Posterior vena cava (tissue), 2 donors: ENCODE measurements at regions not wholly inside any gene's neighbourhood (a gene's known extent, or its start where the extent isn't known, plus 50 kb on each side); places are given as distances from the start of the nearest gene placed in this dataset.

Source experiments
- DNase-seq: peaks from one replicate; pipeline ENCODE4 v3.0.0-alpha.2; 2020; ENCODE audit warnings: low spot score
- intact Hi-C, 2 donors: fragments of 100-400 bp; cut with DNase I; formaldehyde crosslinking; loops; one replicate each; pipeline versions ENCODE4 v1.14.1 to v1.14.2; 2022 to 2023
- donor health status: DM: yes; HTN: yes; CAD: no.
- donor health status: DM: yes; HTN: yes; CAD: no.

GRCh38 chr10:4353964-4354363, 472.0 kb upstream of the AKR1E2 start:
- DNase-seq = no peak

GRCh38 chr10:4353059-4353655, 472.9 kb upstream of the AKR1E2 start:
- intact Hi-C loops = loop anchor here in 1 of 2 donors (10.0 kb wide), 1 partner anchor 302 kb away; no protein-coding TSS in a partner anchor
- DNase-seq = no peak

More at GRCh38 chr10:4353964-4354363, 472.0 kb upstream of the AKR1E2 start:
- intact Hi-C loops = loop anchor here in 1 of 2 donors (10.0 kb wide), 1 partner anchor 301 kb away; no protein-coding TSS in a partner anchor

GRCh38 chr10:4352414-4352961, 473.5 kb upstream of the AKR1E2 start:
- intact Hi-C loops = loop anchor here in 1 of 2 donors (10.0 kb wide), 1 partner anchor 302 kb away; no protein-coding TSS in a partner anchor
- DNase-seq = no peak

- intact Hi-C loops = loop anchor here in 1 of 2 donors (10.0 kb wide), 1 partner anchor 303 kb away; no protein-coding TSS in a partner anchor
- DNase-seq = no peak
Observed at GRCh38 chr10:4351723-4352413, 474.1 kb upstream of the AKR1E2 start.

GRCh38 chr10:4347397-4347796, 478.6 kb upstream of the AKR1E2 start:
- intact Hi-C loops = no loop called here
- no peak for DNase-seq

GRCh38 chr10:4345877-4346646, 479.9 kb upstream of the AKR1E2 start:
- intact Hi-C loops = no loop called here
- no peak for DNase-seq

GRCh38 chr10:4344492-4344994, 481.5 kb upstream of the AKR1E2 start:
- intact Hi-C loops = no loop called here
- peak; percentile 93 for DNase-seq

GRCh38 chr10:4343873-4344272, 482.1 kb upstream of the AKR1E2 start:
- intact Hi-C loops = no loop called here
- no peak for DNase-seq

- DNase-seq = no peak
- intact Hi-C loops = no loop called here
Observed at GRCh38 chr10:4343091-4343490, 482.9 kb upstream of the AKR1E2 start.

- no peak for DNase-seq
- intact Hi-C loops = no loop called here
Observed at GRCh38 chr10:4338768-4339167, 487.2 kb upstream of the AKR1E2 start.

GRCh38 chr10:4337563-4337962, 488.4 kb upstream of the AKR1E2 start:
- intact Hi-C loops = no loop called here
- no peak for DNase-seq

- DNase-seq = no peak
- intact Hi-C loops = no loop called here
Observed at GRCh38 chr10:4334871-4335270, 491.1 kb upstream of the AKR1E2 start.

- intact Hi-C loops = no loop called here
- no peak for DNase-seq
Observed at GRCh38 chr10:4334015-4334414, 492.0 kb upstream of the AKR1E2 start.

GRCh38 chr10:4333459-4333894, 492.5 kb upstream of the AKR1E2 start:
- intact Hi-C loops = no loop called here

GRCh38 chr10:4332764-4333458, 493.1 kb upstream of the AKR1E2 start:
- intact Hi-C loops = no loop called here
- DNase-seq = no peak

More at GRCh38 chr10:4333459-4333894, 492.5 kb upstream of the AKR1E2 start:
- no peak for DNase-seq

GRCh38 chr10:4331150-4331549, 494.9 kb upstream of the AKR1E2 start:
- intact Hi-C loops = no loop called here
- no peak for DNase-seq

GRCh38 chr10:4330636-4331035, 495.4 kb upstream of the AKR1E2 start:
- intact Hi-C loops = no loop called here
- DNase-seq = no peak

GRCh38 chr10:4329225-4329624, 496.8 kb upstream of the AKR1E2 start:
- intact Hi-C loops = no loop called here
- DNase-seq = no peak

GRCh38 chr10:4326647-4327046, 499.4 kb upstream of the AKR1E2 start:
- intact Hi-C loops = no loop called here
- DNase-seq = no peak
